BE2C (cell line): ENCODE measurements at regions not wholly inside any gene's neighbourhood (a gene's known extent, or its start where the extent isn't known, plus 50 kb on each side); places are given as distances from the start of the nearest gene placed in this dataset.

Experiments
- DNase-seq: peaks from one replicate; pipeline ENCODE4 v3.0.0-alpha.2; 2020
- H3K27me3 ChIP-seq: fragments of 250-450 bp; sonication (Bioruptor Pico); 2 replicates; pipeline ENCODE4 v1.5.1; 2020; ENCODE audit warnings: mild to moderate bottlenecking
- H3K36me3 ChIP-seq: fragments of 250-450 bp; sonication (Bioruptor Pico); 2 replicates; pipeline ENCODE4 v1.5.1; 2020; ENCODE audit warnings: mild to moderate bottlenecking
- H3K4me1 ChIP-seq: fragments of 250-450 bp; sonication (Bioruptor Pico); 2 replicates; pipeline ENCODE4 v1.5.1; 2020
- H3K4me3 ChIP-seq: 2 replicates; pipeline ENCODE4 v1.5.1; 2011; ENCODE audit warnings: low read depth, low read length
- H3K9me3 ChIP-seq: fragments of 250-450 bp; sonication (Bioruptor Pico); 2 replicates; pipeline ENCODE4 v1.5.1; 2020
- CTCF ChIP-seq: IDR thresholded peaks from 2 replicates; pipeline ENCODE4 v1.5.1; 2012; ENCODE audit warnings: mild to moderate bottlenecking, low read depth, low read length

GRCh38 chr14:104359969-104360442 is 219.6 kb upstream of the C14orf180 start:
- H3K27me3 ChIP-seq: no peaks in the 10 kb centered on the region
- no peak for DNase-seq
- TF ChIP-seq CTCF: no peak
- no peaks in the 10 kb centered on the region for H3K36me3 ChIP-seq
- no peaks in the 10 kb centered on the region for H3K4me1 ChIP-seq
- peaks cover 4% of the 10 kb centered on the region; the same call in 1 of the 2 replicates for H3K9me3 ChIP-seq
- no peak overlapping the region for H3K4me3 ChIP-seq

- Histone ChIP-seq H3K27me3 (no peaks in the 10 kb centered on the region), H3K4me1 (no peaks in the 10 kb centered on the region), H3K36me3 (no peaks in the 10 kb centered on the region), H3K4me3 (no peak overlapping the region), H3K9me3 (peaks cover 4% of the 10 kb centered on the region; the same call in 1 of the 2 replicates)
- TF ChIP-seq CTCF: no peak
- DNase-seq: peak; percentile 16
Measured at GRCh38 chr14:104360501-104360900, 219.1 kb upstream of the C14orf180 start.

- no peaks in the 10 kb centered on the region for H3K27me3 ChIP-seq
- H3K36me3 ChIP-seq: no peaks in the 10 kb centered on the region
- no peaks in the 10 kb centered on the region for H3K4me1 ChIP-seq
- peak; percentile 11 for DNase-seq
- TF ChIP-seq CTCF: no peak
- H3K9me3 ChIP-seq: peaks cover 4% of the 10 kb centered on the region; the same call in 1 of the 2 replicates
- no peak overlapping the region for H3K4me3 ChIP-seq
Measured at GRCh38 chr14:104361101-104361591, 218.4 kb upstream of the C14orf180 start.

GRCh38 chr14:104361921-104362681 is 217.5 kb upstream of the C14orf180 start:
- H3K4me1 ChIP-seq: no peaks in the 10 kb centered on the region; the same call in 1 of the 2 replicates
- no peak for DNase-seq
- no peaks in the 10 kb centered on the region for H3K36me3 ChIP-seq
- H3K9me3 ChIP-seq: no peaks in the 10 kb centered on the region; the same call in 1 of the 2 replicates
- no peak overlapping the region for H3K4me3 ChIP-seq
- no peaks in the 10 kb centered on the region for H3K27me3 ChIP-seq
- no peak for TF ChIP-seq CTCF

GRCh38 chr14:104362761-104363605 is 216.6 kb upstream of the C14orf180 start:
- Histone ChIP-seq H3K4me1 (peaks cover 2% of the 10 kb centered on the region), H3K9me3 (no peaks in the 10 kb centered on the region; the same call in 1 of the 2 replicates), H3K36me3 (no peaks in the 10 kb centered on the region), H3K27me3 (no peaks in the 10 kb centered on the region), H3K4me3 (no peak overlapping the region)
- TF ChIP-seq CTCF: no peak
- DNase-seq: no peak
